Activated T-cell treated with anti-CD3 and anti-CD28 coated beads, Interleukin-2, amount 50 U/mL, for 24 hours (primary cell): ENCODE measurements at regions not wholly inside any gene's neighbourhood (a gene's known extent, or its start where the extent isn't known, plus 50 kb on each side); places are given as distances from the start of the nearest gene placed in this dataset.
"Not testable (repeated sequence)": the region's sequence is repeated elsewhere in the genome, so short reads cannot be mapped to it uniquely, and the experiment has no call there.

Experiments used
- DNase-seq: peaks from one replicate; pipeline ENCODE4 v3.0.0-alpha.2; 2020
- H3K27ac Mint-ChIP-seq: 2 replicates; pipeline ENCODE4 v1.8.0; 2020; ENCODE audit warnings: mild to moderate bottlenecking, mixed read lengths
- H3K27me3 Mint-ChIP-seq: 2 replicates; pipeline ENCODE4 v1.8.0; 2020; ENCODE audit warnings: mixed read lengths
- H3K36me3 Mint-ChIP-seq: 2 replicates; pipeline ENCODE4 v1.8.0; 2020; ENCODE audit warnings: low read depth, mixed read lengths
- H3K4me1 Mint-ChIP-seq: 2 replicates; pipeline ENCODE4 v1.8.0; 2020; ENCODE audit warnings: low read depth, mixed read lengths
- H3K4me3 Mint-ChIP-seq: 2 replicates; pipeline ENCODE4 v1.8.0; 2020; ENCODE audit warnings: mild to moderate bottlenecking, moderate library complexity, mixed read lengths
- H3K9me3 Mint-ChIP-seq: 2 replicates; pipeline ENCODE4 v1.8.0; 2020; ENCODE audit warnings: mixed read lengths

DNA sequence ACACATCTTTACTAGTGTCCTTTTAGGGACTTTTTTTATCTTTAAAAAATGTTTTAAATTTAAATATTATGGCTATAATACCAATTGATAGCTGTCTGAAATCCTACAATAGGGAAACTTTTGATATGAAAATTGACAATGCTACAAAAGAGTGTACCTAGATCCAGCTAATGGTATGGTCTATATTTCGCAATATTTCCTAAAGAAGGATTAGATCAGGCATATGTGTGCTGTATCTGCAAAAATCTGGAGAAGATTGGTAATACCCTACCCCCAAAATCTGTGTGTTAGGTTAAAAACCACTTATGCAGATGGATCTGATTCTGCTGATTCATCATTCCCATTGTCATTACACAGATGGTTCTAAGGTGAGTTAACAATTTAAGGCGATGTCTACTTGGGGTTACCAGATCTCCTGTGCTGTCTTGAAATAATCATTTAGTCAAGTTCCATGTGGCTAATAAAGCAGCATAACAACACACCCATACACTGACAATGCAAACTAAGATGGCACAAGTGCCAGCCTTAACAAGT, 137.1 kb downstream of the GASK1B start:
- DNase-seq, result no peak
- Mint-ChIP-seq H3K27ac (no peak overlapping the region), H3K4me3 (no peak overlapping the region), H3K36me3 (no peaks in the 10 kb centered on the region), H3K9me3 (peaks cover 16% of the 10 kb centered on the region), H3K4me1 (no peaks in the 10 kb centered on the region), H3K27me3 (no peaks in the 10 kb centered on the region)

DNA sequence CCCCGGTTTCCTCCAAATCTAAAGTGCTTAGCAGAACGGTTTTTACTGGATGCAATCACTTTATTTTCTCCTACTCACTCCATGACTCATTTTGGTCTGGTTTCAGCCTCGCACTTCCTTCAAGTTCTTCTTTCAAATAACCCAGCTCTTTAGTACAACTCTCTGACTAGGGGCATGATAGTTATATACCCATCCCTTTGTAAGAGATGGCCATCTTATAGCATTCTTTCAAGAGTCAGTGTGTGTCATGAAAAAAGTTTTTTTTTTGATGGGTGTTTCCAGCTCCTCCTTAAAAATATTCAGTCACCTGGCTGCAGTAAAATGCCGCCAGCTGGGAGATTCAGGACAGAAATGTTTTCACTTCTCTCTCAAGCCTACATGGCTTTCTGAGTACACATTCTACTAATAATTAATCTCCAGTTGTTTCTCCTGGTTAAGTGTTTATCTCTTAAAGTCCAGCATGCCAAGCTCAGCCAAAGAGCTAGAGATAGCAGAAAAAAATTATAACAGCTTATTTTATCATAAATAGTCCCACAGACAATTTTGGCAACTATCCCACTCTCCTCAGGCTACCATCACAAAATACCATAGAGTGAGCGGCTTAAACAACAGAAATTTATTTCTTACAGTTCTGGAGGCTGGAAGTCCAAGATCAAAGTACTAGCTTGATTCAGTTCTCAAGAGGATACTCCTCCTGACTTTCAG, 139.3 kb downstream of the GASK1B start:
- Mint-ChIP-seq H3K4me3 (no peak overlapping the region), H3K27ac (no peak overlapping the region), H3K27me3 (no peaks in the 10 kb centered on the region), H3K4me1 (no peaks in the 10 kb centered on the region), H3K9me3 (peaks cover 3% of the 10 kb centered on the region), H3K36me3 (no peaks in the 10 kb centered on the region)
- DNase-seq, result no peak

DNA sequence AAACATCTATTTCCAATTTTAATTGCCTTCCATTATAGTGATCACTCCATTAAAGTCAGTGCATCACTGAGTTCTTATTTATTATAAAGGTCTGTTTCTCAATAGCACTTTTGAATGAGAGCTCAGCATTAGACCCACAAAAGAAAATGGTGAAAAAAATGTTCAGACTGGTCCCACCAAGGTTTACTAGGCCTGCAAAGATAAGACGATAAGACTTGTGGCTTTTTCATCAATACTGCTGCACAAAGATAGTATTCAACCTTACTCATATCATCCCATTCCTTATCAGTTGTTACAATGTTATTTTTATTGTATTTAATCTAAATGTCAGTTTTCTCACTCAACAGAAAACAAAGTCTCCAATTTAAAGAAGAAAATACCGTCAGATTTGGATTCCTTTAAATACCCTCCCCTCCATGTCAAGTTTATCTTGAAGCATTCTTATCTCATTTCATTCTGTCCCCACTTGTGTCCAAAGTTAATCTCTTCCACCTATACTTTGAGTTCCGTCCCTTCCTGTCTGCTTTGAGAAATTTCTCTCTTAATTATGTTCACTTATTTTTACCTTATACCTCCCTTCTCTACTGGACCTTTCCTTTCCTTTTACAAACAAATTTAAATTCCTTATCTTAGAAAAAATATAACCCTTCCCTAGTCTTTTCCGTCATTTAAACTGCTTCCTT, 140.0 kb downstream of the GASK1B start:
- Mint-ChIP-seq H3K27ac (no peak overlapping the region), H3K9me3 (peaks cover 9% of the 10 kb centered on the region), H3K4me1 (no peaks in the 10 kb centered on the region), H3K27me3 (no peaks in the 10 kb centered on the region), H3K36me3 (no peaks in the 10 kb centered on the region), H3K4me3 (no peak overlapping the region)
- no peak for DNase-seq

DNA sequence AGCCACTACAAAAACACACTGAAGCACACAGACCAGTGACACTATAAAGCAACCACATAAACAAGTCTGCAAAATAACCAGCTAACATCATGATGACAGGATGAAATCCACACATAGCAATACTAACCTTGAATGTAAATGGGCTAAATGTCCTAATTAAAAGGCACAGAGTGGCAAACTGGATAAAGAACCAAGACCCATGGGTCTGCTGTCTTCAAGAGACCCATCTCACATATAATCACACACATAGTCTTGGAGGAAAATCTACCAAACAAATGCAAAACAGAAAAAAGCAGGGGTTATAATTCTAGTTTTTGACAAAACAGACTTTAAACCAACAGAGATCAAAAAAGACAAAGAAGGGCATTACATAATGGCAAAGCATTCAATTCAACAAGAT, 144.4 kb downstream of the GASK1B start:
- not testable (repeated sequence) for H3K4me3 Mint-ChIP-seq, H3K4me1 Mint-ChIP-seq, DNase-seq, H3K27me3 Mint-ChIP-seq, H3K36me3 Mint-ChIP-seq, H3K27ac Mint-ChIP-seq
- H3K9me3 Mint-ChIP-seq, result peaks cover 10% of the 10 kb centered on the region

DNA sequence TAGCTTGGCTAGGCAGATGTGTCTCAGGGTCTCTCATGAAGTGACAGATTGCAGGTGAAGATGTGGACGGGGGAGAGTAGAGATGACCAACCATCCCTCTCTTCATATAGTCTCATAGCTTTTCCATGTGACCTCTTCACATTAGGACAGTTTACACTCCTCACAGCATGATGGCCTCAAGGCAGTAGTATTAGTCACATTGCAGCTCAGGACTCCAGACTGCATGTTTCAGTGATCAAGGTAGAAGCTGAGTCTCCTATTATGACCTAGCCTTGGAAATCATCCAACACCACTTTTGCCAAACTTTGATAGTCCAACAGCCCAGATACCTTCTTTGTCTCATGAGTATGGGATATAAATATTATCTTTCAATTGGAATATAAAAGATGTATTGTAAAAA, 147.7 kb downstream of the GASK1B start:
- Mint-ChIP-seq H3K36me3 (no peaks in the 10 kb centered on the region), H3K27ac (no peak overlapping the region), H3K9me3 (peaks cover 8% of the 10 kb centered on the region), H3K4me1 (no peaks in the 10 kb centered on the region), H3K4me3 (no peak overlapping the region), H3K27me3 (no peaks in the 10 kb centered on the region)
- no peak for DNase-seq

DNA sequence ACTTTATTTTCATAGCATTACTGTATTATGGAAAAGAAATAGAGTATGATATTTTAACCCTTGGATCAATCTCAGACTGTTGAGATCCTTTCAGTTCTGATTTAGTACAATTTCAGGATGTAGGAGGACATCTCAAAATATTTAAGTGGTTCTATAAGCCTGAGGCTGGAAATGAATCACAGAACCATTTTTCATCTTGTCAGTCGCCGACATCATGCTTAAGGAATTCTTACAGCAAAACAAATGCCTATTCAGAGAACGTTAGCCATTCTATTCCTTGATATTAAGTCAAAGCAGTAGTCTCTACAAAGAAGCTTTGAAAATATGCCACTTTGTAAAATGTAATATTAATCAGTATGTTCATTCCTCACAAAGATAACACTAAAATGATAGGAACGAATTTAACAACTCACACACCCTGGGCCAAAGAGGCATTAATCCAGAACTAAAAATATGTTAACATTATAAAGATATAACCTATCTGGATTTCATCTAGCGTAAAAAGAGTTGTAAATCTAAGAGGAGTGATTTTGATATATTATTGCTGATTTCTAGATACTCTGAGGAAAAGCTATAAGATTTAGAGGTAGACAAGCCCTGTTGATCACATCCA, 152.0 kb downstream of the GASK1B start:
- Mint-ChIP-seq H3K36me3 (no peaks in the 10 kb centered on the region), H3K27ac (no peak overlapping the region), H3K4me1 (no peaks in the 10 kb centered on the region), H3K27me3 (no peaks in the 10 kb centered on the region), H3K4me3 (no peak overlapping the region), H3K9me3 (no peaks in the 10 kb centered on the region)
- DNase-seq, result no peak

DNA sequence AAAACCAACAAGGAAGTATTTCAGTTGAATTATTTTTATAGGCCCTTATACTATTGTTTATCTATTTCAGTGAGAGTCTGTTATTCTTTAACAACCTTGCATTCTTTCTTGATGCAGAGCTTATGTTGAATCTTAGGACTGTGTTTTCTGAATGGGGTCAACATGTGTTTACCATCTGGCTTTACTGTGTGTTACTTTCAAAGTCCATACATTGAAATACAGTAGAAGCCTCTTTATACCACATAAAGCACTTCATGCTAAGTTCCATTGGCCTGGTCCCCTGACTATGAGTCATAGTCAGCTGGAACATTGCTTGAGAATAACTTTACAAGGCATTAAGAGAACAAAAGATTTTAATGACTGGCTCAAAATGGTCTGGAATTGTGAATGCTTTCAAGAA, 152.6 kb downstream of the GASK1B start:
- no peaks in the 10 kb centered on the region for H3K36me3 Mint-ChIP-seq
- no peaks in the 10 kb centered on the region for H3K9me3 Mint-ChIP-seq
- H3K4me3 Mint-ChIP-seq, result no peak overlapping the region
- no peaks in the 10 kb centered on the region for H3K4me1 Mint-ChIP-seq
- no peaks in the 10 kb centered on the region for H3K27me3 Mint-ChIP-seq
- DNase-seq, result no peak
- H3K27ac Mint-ChIP-seq, result no peak overlapping the region

DNA sequence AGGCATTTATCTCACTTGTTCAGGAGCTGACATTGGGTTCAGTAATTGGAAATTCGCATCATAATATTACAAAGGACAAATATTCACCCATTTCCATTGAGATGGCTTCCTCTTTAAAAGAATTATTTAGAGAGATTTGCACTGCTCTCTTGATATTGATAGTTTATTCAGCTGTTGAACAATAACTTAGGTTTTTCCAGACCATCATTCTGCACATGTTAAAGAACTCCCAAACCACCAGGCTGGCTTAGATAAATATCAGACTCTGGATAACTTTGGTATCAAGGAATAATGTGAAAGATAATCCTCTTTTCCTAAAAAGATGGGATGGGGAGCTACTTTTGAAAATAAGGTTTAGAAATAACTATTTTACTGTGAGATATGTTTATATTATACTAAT, 154.0 kb downstream of the GASK1B start:
- no peaks in the 10 kb centered on the region for H3K9me3 Mint-ChIP-seq
- no peaks in the 10 kb centered on the region for H3K36me3 Mint-ChIP-seq

DNA sequence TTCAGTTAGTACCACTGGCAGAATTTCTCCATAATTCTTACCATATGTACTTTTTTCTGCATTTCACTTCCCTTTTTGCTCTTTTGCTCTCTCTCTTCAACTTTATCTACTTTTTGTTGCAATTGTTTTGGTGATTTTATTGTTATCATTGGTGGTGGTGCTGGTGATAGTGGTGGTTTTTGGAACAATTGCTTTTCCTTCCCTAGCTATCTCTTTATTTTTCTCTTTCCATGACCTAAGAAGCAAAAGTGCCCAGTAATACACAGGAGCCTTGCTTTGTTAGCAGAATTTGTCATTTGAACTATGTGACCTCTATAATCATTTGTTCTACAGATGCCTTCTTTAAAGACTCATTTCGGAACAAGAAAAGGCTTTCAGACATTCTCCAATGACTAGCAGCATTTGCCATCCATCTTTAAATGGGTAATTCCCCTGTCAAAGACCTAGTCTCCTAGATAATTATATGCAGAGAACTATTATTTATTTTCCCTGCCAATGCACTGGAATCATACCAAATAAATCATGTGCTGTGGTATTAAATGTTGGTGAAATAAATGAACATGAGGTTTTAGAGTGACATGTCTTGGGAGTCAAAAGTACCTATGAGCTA, 154.5 kb downstream of the GASK1B start:
- H3K27me3 Mint-ChIP-seq, result no peaks in the 10 kb centered on the region
- H3K36me3 Mint-ChIP-seq, result no peaks in the 10 kb centered on the region
- no peak for DNase-seq
- H3K4me3 Mint-ChIP-seq, result no peak overlapping the region
- H3K9me3 Mint-ChIP-seq, result no peaks in the 10 kb centered on the region
- H3K4me1 Mint-ChIP-seq, result no peaks in the 10 kb centered on the region
- H3K27ac Mint-ChIP-seq, result no peak overlapping the region

More for the DNA sequence above, 154.0 kb downstream of the GASK1B start:
- Mint-ChIP-seq H3K4me1 (no peaks in the 10 kb centered on the region), H3K27me3 (no peaks in the 10 kb centered on the region), H3K27ac (no peak overlapping the region), H3K4me3 (no peak overlapping the region)
- no peak for DNase-seq

DNA sequence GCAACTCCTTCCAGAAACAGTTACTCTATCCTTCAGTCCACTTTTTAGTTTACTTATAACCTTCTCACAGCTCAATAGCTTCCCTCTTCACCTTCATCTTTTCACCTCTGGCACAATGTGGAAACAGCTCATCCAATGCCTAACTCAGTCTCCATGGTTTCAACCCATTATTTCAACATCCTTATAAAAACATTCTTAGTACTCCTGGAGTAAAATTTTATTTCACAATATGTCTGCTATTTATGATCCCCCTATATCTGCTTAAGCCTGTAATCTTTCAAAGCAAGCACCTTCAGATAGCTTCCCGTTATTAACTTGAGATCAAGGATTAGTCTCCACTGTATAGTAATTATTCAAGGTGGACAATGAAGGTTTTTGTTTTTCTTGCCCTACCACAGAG, 156.3 kb downstream of the GASK1B start:
- no peaks in the 10 kb centered on the region for H3K4me1 Mint-ChIP-seq
- no peaks in the 10 kb centered on the region for H3K36me3 Mint-ChIP-seq
- H3K9me3 Mint-ChIP-seq, result no peaks in the 10 kb centered on the region
- H3K27ac Mint-ChIP-seq, result no peak overlapping the region
- DNase-seq, result no peak
- no peaks in the 10 kb centered on the region for H3K27me3 Mint-ChIP-seq
- no peak overlapping the region for H3K4me3 Mint-ChIP-seq

DNA sequence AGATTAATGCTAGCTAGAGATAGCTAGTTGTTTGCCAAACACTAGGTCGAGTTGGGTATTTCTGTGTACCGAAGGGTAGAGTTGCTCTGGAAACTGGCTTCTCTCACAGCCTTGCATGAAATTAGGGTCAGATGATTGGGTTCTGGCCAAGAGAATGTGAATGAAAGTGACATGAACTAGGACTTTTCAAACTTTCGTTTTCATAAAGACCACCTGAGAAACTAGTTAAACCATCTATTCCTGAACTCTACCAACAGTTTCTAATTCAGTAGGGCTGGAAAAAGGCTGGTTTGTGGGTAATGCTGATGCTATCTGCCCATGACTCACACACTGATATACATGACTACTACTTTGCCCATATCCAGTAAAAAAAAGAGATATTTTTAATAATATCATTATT, 157.6 kb downstream of the GASK1B start:
- H3K4me3 Mint-ChIP-seq, result no peak overlapping the region
- no peak overlapping the region for H3K27ac Mint-ChIP-seq
- H3K36me3 Mint-ChIP-seq, result no peaks in the 10 kb centered on the region
- no peaks in the 10 kb centered on the region for H3K9me3 Mint-ChIP-seq
- H3K4me1 Mint-ChIP-seq, result no peaks in the 10 kb centered on the region
- no peak for DNase-seq
- no peaks in the 10 kb centered on the region for H3K27me3 Mint-ChIP-seq

DNA sequence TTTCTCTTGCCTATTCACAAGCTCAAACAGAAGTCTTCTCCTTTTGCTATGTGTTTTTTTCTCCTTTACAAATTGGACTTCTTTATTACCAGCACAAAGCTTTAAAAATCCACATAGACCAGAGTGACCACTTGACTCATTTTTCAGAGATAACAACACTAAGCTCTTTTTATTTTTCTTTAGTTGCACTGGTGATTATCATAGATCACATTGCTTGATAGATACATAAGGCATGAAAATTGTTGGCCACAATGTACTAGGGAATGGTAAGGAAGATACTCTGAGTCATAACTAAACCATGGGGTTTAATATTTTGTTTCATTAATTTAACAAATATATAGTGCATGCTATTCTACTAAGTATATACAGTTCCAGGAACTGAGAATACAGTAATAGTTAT, 159.0 kb downstream of the GASK1B start:
- Mint-ChIP-seq H3K36me3 (no peaks in the 10 kb centered on the region), H3K27ac (no peak overlapping the region), H3K4me1 (no peaks in the 10 kb centered on the region), H3K27me3 (no peaks in the 10 kb centered on the region), H3K4me3 (no peak overlapping the region), H3K9me3 (no peaks in the 10 kb centered on the region)
- DNase-seq, result no peak

DNA sequence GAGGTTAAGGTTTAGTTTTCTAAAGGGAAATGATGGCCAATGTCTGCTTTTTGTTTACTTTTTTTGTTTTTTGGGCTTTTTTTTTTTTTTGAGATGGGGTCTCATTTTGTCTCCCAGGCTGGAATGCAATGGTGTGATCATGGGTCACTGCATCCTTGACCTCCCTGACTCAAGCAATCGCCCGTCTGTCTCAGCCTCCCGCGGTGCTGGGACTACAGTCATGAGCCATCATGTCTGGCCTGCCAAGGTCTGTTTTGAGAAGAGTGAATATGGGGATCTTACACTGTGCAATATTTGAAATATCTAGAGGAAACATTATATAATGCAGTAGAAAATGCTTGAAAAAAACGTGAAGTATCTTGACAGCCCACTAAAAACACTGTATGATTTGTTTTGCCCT, 162.5 kb downstream of the GASK1B start:
- no peaks in the 10 kb centered on the region for H3K9me3 Mint-ChIP-seq
- H3K27ac Mint-ChIP-seq, result no peak overlapping the region
- DNase-seq, result no peak
- no peak overlapping the region for H3K4me3 Mint-ChIP-seq
- H3K4me1 Mint-ChIP-seq, result no peaks in the 10 kb centered on the region
- no peaks in the 10 kb centered on the region for H3K36me3 Mint-ChIP-seq
- peaks cover 3% of the 10 kb centered on the region for H3K27me3 Mint-ChIP-seq

DNA sequence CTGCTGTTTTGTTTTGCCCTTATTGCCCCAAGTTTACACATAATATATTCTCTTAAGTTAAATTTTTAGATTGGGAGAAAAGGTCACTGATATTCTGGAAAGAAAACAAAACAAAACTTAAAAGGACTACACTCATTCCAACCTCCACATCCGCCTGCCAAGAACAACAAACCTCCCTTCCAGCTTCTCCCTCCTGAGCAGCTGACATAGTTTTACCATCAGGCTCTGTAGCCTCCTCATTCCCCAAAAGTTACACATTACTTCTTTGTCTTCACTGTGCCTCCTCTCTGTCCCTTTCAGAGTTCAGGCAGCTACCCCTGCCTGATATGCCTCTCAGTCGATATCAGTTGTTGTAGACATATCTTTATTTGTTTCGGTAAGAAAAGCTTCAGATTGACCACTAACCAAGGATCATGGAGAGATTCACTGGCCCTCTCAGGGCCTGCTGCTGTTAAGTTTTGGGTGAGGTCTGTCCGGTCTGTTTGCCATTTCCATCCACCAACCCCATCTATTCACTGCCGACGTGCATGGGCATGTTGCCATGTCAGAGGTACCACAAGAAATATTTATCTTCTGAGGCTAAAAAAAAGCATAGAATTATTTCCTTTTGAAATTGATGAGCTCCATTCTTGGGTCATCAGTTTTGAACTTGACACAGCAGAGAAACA, 164.1 kb downstream of the GASK1B start:
- Mint-ChIP-seq H3K4me1 (no peaks in the 10 kb centered on the region), H3K9me3 (no peaks in the 10 kb centered on the region), H3K27me3 (peaks cover 3% of the 10 kb centered on the region), H3K36me3 (no peaks in the 10 kb centered on the region), H3K4me3 (no peak overlapping the region), H3K27ac (no peak overlapping the region)
- DNase-seq, result no peak
